ENCODE measurements at regions not wholly inside any gene's neighbourhood (a gene's known extent, or its start where the extent isn't known, plus 50 kb on each side); places are given as distances from the start of the nearest gene placed in this dataset.

- no peak for DNase-seq
Measured at GRCh38 chr6:105990151-105990550, 96.0 kb upstream of the PRDM1 start.

GRCh38 chr6:105988812-105989577 is 97.1 kb upstream of the PRDM1 start:
- no peak for DNase-seq

GRCh38 chr6:105988321-105988720 is 97.8 kb upstream of the PRDM1 start:
- no peak for DNase-seq

GRCh38 chr6:105987516-105987915 is 98.6 kb upstream of the PRDM1 start:
- DNase-seq = no peak

- no peak for DNase-seq
Measured at GRCh38 chr6:105986998-105987397, 99.1 kb upstream of the PRDM1 start.

GRCh38 chr6:105985816-105986632 is 100.1 kb upstream of the PRDM1 start:
- no peak for DNase-seq

GRCh38 chr6:105985098-105985815 is 100.9 kb upstream of the PRDM1 start:
- DNase-seq = no peak

- DNase-seq = no peak
Measured at GRCh38 chr6:105983763-105984162, 102.4 kb upstream of the PRDM1 start.

- no peak for DNase-seq
Measured at GRCh38 chr6:105982761-105983540, 103.2 kb upstream of the PRDM1 start.

- no peak for DNase-seq
Measured at GRCh38 chr6:105981888-105982358, 104.2 kb upstream of the PRDM1 start.

- DNase-seq = no peak
Measured at GRCh38 chr6:105981002-105981887, 104.9 kb upstream of the PRDM1 start.

- no peak for DNase-seq
Measured at GRCh38 chr6:105978974-105979373, 107.2 kb upstream of the PRDM1 start.

GRCh38 chr6:105977934-105978504 is 108.1 kb upstream of the PRDM1 start:
- DNase-seq = no peak

GRCh38 chr6:105974986-105975385 is 111.2 kb upstream of the PRDM1 start:
- no peak for DNase-seq

- DNase-seq = no peak
Measured at GRCh38 chr6:105972440-105972839, 113.7 kb upstream of the PRDM1 start.

GRCh38 chr6:105968603-105969333 is 117.4 kb upstream of the PRDM1 start:
- DNase-seq = no peak

- no peak for DNase-seq
Measured at GRCh38 chr6:105967917-105968602, 118.1 kb upstream of the PRDM1 start.

GRCh38 chr6:105966481-105966880 is 119.7 kb upstream of the PRDM1 start:
- no peak for DNase-seq

- DNase-seq = no peak
Measured at GRCh38 chr6:105964979-105965760, 121.0 kb upstream of the PRDM1 start.

All from GDM1 (cell line).